HEK293T (cell line): ENCODE measurements at regions not wholly inside any gene's neighbourhood (a gene's known extent, or its start where the extent isn't known, plus 50 kb on each side); places are given as distances from the start of the nearest gene placed in this dataset.

Source experiments
- ARNT ChIP-seq: fragments of 450-650 bp; IDR thresholded peaks from 2 replicates; pipeline ENCODE4 v1.6.1; 2017; ENCODE audit warnings: mild to moderate bottlenecking
- CTBP1 ChIP-seq: fragments of 450-650 bp; IDR thresholded peaks from 2 replicates; pipeline ENCODE4 v1.6.1; 2016; ENCODE audit warnings: borderline replicate concordance
- ELF4 ChIP-seq: fragments of 450-650 bp; IDR thresholded peaks from 2 replicates; pipeline ENCODE4 v1.6.1; 2017; ENCODE audit warnings: antibody characterized with exemption
- FOXK2 ChIP-seq: fragments of 450-650 bp; IDR thresholded peaks from 2 replicates; pipeline ENCODE4 v1.6.1; 2016; ENCODE audit warnings: mild to moderate bottlenecking
- FOXM1 ChIP-seq: fragments of 450-650 bp; IDR thresholded peaks from 2 replicates; pipeline ENCODE4 v1.6.1; 2017; ENCODE audit warnings: mild to moderate bottlenecking, borderline replicate concordance
- HDGF ChIP-seq: fragments of 450-650 bp; IDR thresholded peaks from 2 replicates; pipeline ENCODE4 v1.6.1; 2017; ENCODE audit warnings: antibody characterized with exemption, borderline replicate concordance
- L3MBTL2 ChIP-seq: fragments of 450-650 bp; conservative IDR thresholded peaks from 2 replicates; pipeline ENCODE4 v1.6.1; 2016; ENCODE audit warnings: mild to moderate bottlenecking
- NFRKB ChIP-seq: fragments of 450-650 bp; IDR thresholded peaks from 2 replicates; pipeline ENCODE4 v1.6.1; 2016; ENCODE audit warnings: mild to moderate bottlenecking, moderate library complexity
- PKNOX1 ChIP-seq: fragments of 450-650 bp; IDR thresholded peaks from 2 replicates; pipeline ENCODE4 v1.6.1; 2016
- SP1 ChIP-seq: fragments of 450-650 bp; IDR thresholded peaks from 2 replicates; pipeline ENCODE4 v1.6.1; 2017
- ZNF384 ChIP-seq: fragments of 450-650 bp; IDR thresholded peaks from 2 replicates; pipeline ENCODE4 v1.6.1; 2016

GRCh38 chr17:33436321-33436720 lies 143.2 kb upstream of the ASIC2 start:
- TF ChIP-seq CTBP1, result no peak
- TF ChIP-seq SP1, result no peak
- TF ChIP-seq HDGF, result no peak
- TF ChIP-seq NFRKB, result no peak
- no peak for TF ChIP-seq L3MBTL2
- no peak for TF ChIP-seq FOXK2
- no peak for TF ChIP-seq PKNOX1
- no peak for TF ChIP-seq FOXM1
- TF ChIP-seq ELF4, result no peak
- no peak for TF ChIP-seq ARNT
- TF ChIP-seq ZNF384, result no peak
